MV-4-11 (cell line): ENCODE measurements at regions not wholly inside any gene's neighbourhood (a gene's known extent, or its start where the extent isn't known, plus 50 kb on each side); places are given as distances from the start of the nearest gene placed in this dataset.
"Not testable (repeated sequence)": the region's sequence is repeated elsewhere in the genome, so short reads cannot be mapped to it uniquely, and the experiment has no call there.

ENCODE experiments used
- DNase-seq: peaks from one replicate; lab custom pipeline; 2025; lab: John Stamatoyannopoulos, UW

GRCh38 chr9:96131825-96132224 is 170.2 kb downstream of the HSD17B3 start:
- DNase-seq, result no peak

- DNase-seq, result no peak
Observed at GRCh38 chr9:96130970-96131369, 171.0 kb downstream of the HSD17B3 start.

- DNase-seq, result no peak
Observed at GRCh38 chr9:96129747-96130146, 172.2 kb downstream of the HSD17B3 start.

- no peak for DNase-seq
Observed at GRCh38 chr9:96128880-96129279, 173.1 kb downstream of the HSD17B3 start.

GRCh38 chr9:96126321-96126881 is 175.6 kb downstream of the HSD17B3 start:
- DNase-seq, result peak; percentile 49

- DNase-seq, result no peak
Observed at GRCh38 chr9:96125624-96126023, 176.4 kb downstream of the HSD17B3 start.

- DNase-seq, result no peak
Observed at GRCh38 chr9:96122751-96123150, 179.2 kb downstream of the HSD17B3 start.

- no peak for DNase-seq
Observed at GRCh38 chr9:96122282-96122681, 179.7 kb downstream of the HSD17B3 start.

- peak; percentile 27 for DNase-seq
Observed at GRCh38 chr9:96121136-96121535, 180.8 kb downstream of the HSD17B3 start.

- peak; percentile 90 for DNase-seq
Observed at GRCh38 chr9:96117398-96118080, 184.4 kb downstream of the HSD17B3 start.

- DNase-seq, result peak; percentile 11
Observed at GRCh38 chr9:96116275-96117064, 185.5 kb downstream of the HSD17B3 start.

GRCh38 chr9:96115836-96116235 is 186.1 kb downstream of the HSD17B3 start:
- no peak for DNase-seq

- DNase-seq, result no peak
Observed at GRCh38 chr9:96113032-96113431, 188.9 kb downstream of the HSD17B3 start.

GRCh38 chr9:96109680-96110351 is 192.2 kb downstream of the HSD17B3 start:
- DNase-seq, result peak; percentile 80

GRCh38 chr9:96108691-96109380 is 193.1 kb downstream of the HSD17B3 start:
- DNase-seq, result peak; percentile 44

- DNase-seq, result peak; percentile 52
Observed at GRCh38 chr9:96107436-96107835, 194.5 kb downstream of the HSD17B3 start.

- DNase-seq, result peak; percentile 42
Observed at GRCh38 chr9:96100385-96101300, 201.3 kb downstream of the HSD17B3 start.

- DNase-seq, result not testable (repeated sequence)
Observed at GRCh38 chr9:96090630-96091029, 211.3 kb downstream of the HSD17B3 start.

- no peak for DNase-seq
Observed at GRCh38 chr9:96089452-96090085, 212.4 kb downstream of the HSD17B3 start.

GRCh38 chr9:96088510-96088909 is 213.0 kb downstream of the ERCC6L2 start:
- DNase-seq, result no peak
